ENCODE measurements at regions not wholly inside any gene's neighbourhood (a gene's known extent, or its start where the extent isn't known, plus 50 kb on each side); places are given as distances from the start of the nearest gene placed in this dataset.

GRCh38 chr6:7042056-7042653 lies 65.6 kb upstream of the RREB1 start:
- H3K4me1 Mint-ChIP-seq (ENCODE audit: low read depth), result peaks cover 23% of the 10 kb centered on the region
- no peak for DNase-seq
- TF ChIP-seq CTCF (IDR thresholded peaks at IDR 0.05), result no peak
- H3K27me3 Mint-ChIP-seq (ENCODE audit: insufficient read depth), result peaks cover 10% of the 10 kb centered on the region
- no peak overlapping the region for H3K4me3 Mint-ChIP-seq
- H3K9me3 Mint-ChIP-seq, result no peaks in the 10 kb centered on the region
- H3K36me3 Mint-ChIP-seq (ENCODE audit: low read depth), result no peaks in the 10 kb centered on the region
- H3K27ac Mint-ChIP-seq, result peak overlapping the region; percentile 37; the same call in 1 of the 2 replicates

GRCh38 chr6:7042654-7043545 lies 64.9 kb upstream of the RREB1 start:
- H3K4me3 Mint-ChIP-seq, result no peak overlapping the region
- peaks cover 31% of the 10 kb centered on the region for H3K4me1 Mint-ChIP-seq (ENCODE audit: low read depth)
- no peak for DNase-seq
- H3K36me3 Mint-ChIP-seq (ENCODE audit: low read depth), result no peaks in the 10 kb centered on the region
- peak overlapping the region; percentile 37; the same call in 1 of the 2 replicates for H3K27ac Mint-ChIP-seq
- no peak for TF ChIP-seq CTCF (IDR thresholded peaks at IDR 0.05)
- no peaks in the 10 kb centered on the region for H3K9me3 Mint-ChIP-seq
- H3K27me3 Mint-ChIP-seq (ENCODE audit: insufficient read depth), result peaks cover 9% of the 10 kb centered on the region

GRCh38 chr6:7045331-7045730 lies 62.4 kb upstream of the RREB1 start:
- TF ChIP-seq CTCF (IDR thresholded peaks at IDR 0.05), result no peak
- no peak for DNase-seq
- no peak overlapping the region for H3K27ac Mint-ChIP-seq
- H3K36me3 Mint-ChIP-seq (ENCODE audit: low read depth), result no peaks in the 10 kb centered on the region
- peaks cover 37% of the 10 kb centered on the region for H3K4me1 Mint-ChIP-seq (ENCODE audit: low read depth)
- H3K27me3 Mint-ChIP-seq (ENCODE audit: insufficient read depth), result no peaks in the 10 kb centered on the region; the same call in 1 of the 2 replicates
- H3K4me3 Mint-ChIP-seq, result no peak overlapping the region
- H3K9me3 Mint-ChIP-seq, result no peaks in the 10 kb centered on the region

DNA sequence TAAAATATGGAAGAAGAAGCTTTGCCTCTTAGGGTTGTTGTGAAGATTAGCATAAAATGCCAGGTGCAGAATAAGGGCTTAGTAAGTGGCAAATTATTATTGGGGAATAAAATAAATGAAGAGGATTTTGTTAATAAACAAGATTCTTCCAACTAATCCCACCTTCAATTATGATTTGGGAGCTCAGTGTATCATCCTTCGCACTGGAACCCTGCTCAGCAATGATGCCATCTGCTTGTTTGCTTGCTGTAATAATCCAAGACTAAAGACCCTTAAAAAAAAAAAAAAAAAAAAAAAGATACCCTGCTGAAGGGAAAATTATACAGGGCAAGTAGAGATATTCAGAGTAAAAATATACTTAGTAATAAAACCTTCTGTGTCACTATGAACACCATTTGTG lies 62.0 kb upstream of the RREB1 start:
- no peaks in the 10 kb centered on the region for H3K36me3 Mint-ChIP-seq (ENCODE audit: low read depth)
- peaks cover 40% of the 10 kb centered on the region for H3K4me1 Mint-ChIP-seq (ENCODE audit: low read depth)
- no peaks in the 10 kb centered on the region; the same call in 1 of the 2 replicates for H3K27me3 Mint-ChIP-seq (ENCODE audit: insufficient read depth)
- H3K27ac Mint-ChIP-seq, result no peak overlapping the region
- no peak overlapping the region for H3K4me3 Mint-ChIP-seq
- no peaks in the 10 kb centered on the region for H3K9me3 Mint-ChIP-seq
- TF ChIP-seq CTCF (IDR thresholded peaks at IDR 0.05), result no peak
- no peak for DNase-seq

GRCh38 chr6:7047128-7047527 lies 60.6 kb upstream of the RREB1 start:
- Mint-ChIP-seq H3K9me3 (no peaks in the 10 kb centered on the region), H3K4me3 (no peak overlapping the region), H3K27me3 (ENCODE audit: insufficient read depth) (no peaks in the 10 kb centered on the region; the same call in 1 of the 2 replicates), H3K4me1 (ENCODE audit: low read depth) (peaks cover 35% of the 10 kb centered on the region), H3K27ac (no peak overlapping the region; the same call in 1 of the 2 replicates), H3K36me3 (ENCODE audit: low read depth) (no peaks in the 10 kb centered on the region)
- no peak for DNase-seq
- no peak for TF ChIP-seq CTCF (IDR thresholded peaks at IDR 0.05)

Measured in HFFc6 (cell line).